NCI-H2227 (cell line): ENCODE measurements at regions not wholly inside any gene's neighbourhood (a gene's known extent, or its start where the extent isn't known, plus 50 kb on each side); places are given as distances from the start of the nearest gene placed in this dataset.

Experiments
- DNase-seq: peaks from one replicate; lab custom pipeline; 2025; ENCODE audit not compliant: unreplicated experiment; lab: John Stamatoyannopoulos, UW

DNA sequence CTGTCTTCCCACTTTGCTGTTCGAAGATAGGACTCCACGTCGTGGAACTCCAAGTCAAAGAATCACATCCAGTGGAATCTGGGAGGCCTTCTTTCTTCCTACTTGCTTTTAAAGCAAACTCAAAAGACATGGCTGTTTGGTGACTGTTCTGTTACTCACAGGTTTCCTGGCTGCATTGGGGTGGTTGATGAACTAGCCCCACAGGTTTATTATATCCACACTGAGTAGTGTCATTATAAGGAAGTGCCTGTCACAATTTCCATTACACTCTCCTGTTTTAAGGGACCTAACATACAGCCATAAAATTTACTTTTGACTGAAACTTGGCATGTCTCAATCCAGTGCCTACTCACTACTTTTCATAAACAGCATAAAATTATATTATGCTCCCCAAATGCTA is 287.3 kb upstream of the SP4 start:
- DNase-seq: no peak

DNA sequence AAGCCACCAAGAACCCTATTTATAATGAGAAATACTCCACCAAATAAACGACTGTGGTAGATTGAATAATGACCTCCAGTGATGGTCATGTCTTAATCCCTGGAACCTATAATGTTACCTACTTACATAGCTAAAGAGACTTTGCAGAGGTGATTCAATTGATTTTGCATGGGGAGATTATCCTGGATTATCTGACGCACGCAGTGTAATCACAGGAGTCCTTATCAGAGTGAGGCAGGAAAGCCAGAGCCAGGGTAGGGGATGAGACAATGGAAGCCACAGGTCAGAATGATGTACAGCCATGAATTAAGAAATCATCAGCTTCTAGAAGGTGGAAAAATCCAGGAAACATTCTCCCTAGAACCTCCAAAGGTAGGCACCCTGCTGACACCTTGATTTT is 286.4 kb upstream of the SP4 start:
- DNase-seq: no peak

GRCh38 chr7:21142081-21142480 is 285.8 kb upstream of the SP4 start:
- no peak for DNase-seq

GRCh38 chr7:21146642-21147423 is 281.1 kb upstream of the SP4 start:
- DNase-seq: peak; percentile 12

GRCh38 chr7:21149809-21150208 is 278.1 kb upstream of the SP4 start:
- DNase-seq: peak; percentile 80

GRCh38 chr7:21154614-21155013 is 273.3 kb upstream of the SP4 start:
- DNase-seq: no peak

DNA sequence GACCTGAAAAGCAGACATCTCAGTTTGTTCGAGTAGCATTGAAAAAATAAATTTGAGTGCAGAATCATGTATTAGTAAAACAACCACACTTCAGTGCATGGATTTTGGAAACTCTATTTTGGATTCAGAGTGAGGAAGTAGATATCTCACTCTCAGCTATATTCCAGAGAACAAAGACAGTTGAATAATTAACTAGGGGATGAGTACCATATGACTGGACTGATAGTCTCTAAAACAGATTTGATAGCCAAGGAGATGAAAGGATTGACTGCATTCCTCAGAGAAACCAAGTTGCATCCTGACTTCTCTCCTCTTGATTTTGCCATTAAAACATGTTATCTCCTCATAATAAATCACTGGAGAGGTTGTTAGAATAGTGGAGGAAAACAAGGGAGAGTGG is 268.4 kb upstream of the SP4 start:
- DNase-seq: no peak

DNA sequence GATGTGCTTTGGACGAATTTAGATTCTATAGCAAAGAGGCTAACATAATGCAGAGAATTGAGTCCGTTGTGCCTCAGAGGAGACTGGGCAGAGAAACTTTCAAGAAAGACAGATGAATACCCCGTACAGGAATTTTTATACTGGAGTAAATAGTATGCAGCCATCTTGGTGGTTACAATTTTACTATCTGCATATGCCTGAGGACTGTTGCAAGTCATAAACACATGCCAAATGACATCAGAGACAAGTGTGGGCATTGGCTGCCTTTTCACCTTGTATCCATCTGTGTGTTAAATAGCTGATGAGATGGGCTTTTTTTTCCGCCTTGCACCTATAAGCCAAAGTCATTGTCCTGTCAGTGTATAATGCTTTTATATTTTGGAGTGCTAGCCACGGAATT is 267.5 kb upstream of the SP4 start:
- no peak for DNase-seq

DNA sequence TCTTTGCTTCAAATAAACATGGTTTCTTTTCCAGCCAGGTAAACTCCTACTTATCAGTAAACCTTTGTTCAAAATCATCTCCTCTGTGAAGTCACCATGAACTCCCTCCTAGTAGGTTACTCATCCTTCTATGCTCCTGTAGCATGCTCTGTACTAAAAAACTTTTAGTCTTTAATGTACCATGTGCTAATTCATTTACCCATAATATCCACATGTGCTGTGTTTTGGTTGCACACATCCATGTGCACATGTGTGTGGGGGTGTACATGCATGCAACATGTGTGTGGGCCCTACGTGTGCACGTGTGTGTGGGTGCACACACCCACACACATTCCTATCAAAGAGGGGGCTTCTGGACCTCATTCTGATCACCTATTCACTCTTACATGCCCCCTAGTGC is 259.9 kb upstream of the SP4 start:
- DNase-seq: no peak

GRCh38 chr7:21169667-21170580 is 258.0 kb upstream of the SP4 start:
- DNase-seq: peak; percentile 80

GRCh38 chr7:21172800-21173199 is 255.1 kb upstream of the SP4 start:
- peak; percentile 43 for DNase-seq

DNA sequence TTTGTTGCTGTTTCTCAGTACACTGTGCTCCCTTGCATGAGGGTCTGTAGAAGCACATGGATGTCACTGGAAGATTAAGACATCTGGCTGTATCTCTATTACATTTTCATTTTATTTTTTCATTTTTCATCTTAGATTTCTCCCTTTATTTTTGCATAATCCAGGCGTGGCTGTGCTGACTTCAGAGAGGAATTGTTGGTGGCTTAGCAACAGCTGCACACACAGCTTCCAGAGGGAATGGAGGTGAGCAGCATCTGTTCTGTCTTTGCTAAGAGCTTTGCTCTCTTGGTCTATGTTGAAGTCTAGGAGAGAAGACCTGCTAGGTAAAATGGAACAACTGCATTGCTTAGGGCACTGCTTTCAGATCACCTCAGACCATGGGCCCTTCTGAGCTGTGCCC is 254.4 kb upstream of the SP4 start:
- no peak for DNase-seq

GRCh38 chr7:21175714-21176113 is 252.2 kb upstream of the SP4 start:
- DNase-seq: no peak

DNA sequence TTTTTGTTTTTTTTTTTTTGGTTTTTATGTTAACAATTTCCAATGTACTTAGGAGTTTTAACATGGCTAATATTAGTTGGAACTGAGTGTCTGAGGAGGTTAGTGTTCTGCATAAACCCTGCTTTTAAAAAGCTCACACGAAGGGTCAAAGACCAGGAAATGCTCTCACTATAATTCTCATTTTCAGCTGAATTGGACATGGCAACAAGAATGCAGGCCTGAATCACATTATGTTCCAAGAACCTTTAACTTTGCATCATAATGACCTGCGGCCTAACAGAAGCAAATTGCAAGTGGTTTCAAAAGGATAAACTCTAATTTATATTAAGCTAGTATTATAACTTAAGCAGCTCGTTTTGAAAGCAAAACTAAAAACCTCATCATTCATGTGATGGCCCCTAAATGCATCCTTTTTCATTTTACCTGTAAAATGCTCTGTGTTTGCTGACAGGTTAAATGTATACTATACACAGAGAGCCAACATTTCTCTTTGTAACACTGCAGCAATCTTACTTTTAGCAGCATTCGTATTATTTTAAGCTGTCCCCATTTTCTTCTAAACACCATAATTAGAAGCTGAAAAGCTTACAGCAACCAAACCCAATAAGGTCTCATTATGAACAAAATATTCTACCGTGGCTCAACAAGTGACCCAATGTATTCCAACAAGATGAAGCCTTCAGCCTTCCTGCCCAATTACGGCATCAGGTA is 242.8 kb upstream of the SP4 start:
- no peak for DNase-seq

- DNase-seq: peak; percentile 20
Observed at GRCh38 chr7:21185653-21186265, 242.1 kb upstream of the SP4 start.

DNA sequence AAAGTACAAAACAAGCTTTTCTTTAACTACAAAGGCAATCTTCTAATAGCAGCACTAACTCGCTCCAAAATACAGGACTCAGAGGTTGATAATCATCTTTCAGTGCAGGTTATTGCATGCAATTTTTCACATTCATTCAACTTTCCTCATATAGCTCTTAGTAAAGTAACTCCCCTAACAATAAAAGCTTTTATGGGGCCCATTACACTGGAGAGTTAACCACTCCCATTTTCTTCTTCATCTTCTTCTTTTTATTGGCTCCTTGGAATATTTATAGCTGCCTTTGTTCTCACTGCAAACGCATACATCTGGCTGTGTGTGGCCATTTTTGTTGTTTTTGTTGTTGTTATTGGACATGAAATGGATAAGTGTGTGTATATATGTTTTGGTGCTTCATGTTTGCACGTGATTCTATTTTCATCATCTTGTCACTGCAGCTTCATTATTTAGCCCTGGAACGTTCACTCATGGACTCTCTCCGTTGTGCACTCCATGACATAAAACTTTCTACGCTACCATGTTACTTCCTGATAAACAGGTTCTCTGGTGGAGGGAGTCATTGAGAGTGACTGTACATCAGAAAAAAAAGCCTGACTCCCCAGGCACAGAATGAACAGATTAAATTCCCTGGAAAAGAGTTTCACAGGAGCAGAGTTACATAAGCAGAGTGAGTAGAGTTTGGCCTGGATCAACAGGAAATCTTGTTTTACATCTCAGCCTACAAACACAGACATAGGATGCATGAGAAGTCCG is 236.4 kb upstream of the SP4 start:
- peak; percentile 49 for DNase-seq

DNA sequence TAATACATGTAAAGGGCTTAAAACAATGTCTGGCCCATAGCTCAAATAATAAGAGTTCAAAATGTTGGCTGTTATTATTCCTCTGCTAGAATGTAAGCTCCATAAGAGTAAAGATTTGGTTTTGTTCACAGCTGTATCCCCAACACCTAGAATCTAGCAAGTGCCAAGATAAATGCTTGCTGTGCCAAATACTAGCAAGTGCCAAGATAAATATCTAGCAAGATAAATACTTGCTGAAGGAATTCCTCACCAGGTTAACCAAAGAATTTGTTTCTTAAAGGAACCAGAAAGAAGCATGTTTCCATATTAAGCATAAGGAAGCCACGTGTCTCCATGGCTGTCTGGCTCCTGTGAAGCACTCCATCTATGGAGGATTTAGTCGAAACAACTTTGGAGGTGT is 235.2 kb upstream of the SP4 start:
- no peak for DNase-seq

DNA sequence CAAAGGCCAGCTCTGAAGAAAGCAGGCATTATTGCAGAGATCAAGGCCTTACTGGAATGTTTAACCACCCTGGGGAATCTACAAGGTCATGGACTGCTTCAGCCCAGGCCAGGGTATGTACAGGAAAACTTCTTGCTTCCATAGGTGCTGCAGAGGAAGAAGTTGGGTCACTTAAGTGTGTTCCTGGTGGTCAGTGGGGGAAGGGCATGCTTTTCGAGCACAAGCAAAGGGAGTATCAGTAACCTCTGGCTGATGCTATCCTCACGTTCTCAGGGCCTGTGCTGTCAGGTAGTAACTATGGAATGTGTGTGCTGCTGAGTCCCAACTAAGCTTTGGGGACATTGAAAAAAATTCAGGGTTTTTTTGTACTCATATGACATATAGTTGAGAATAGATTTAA is 234.0 kb upstream of the SP4 start:
- no peak for DNase-seq

GRCh38 chr7:21194936-21195335 is 232.9 kb upstream of the SP4 start:
- no peak for DNase-seq

DNA sequence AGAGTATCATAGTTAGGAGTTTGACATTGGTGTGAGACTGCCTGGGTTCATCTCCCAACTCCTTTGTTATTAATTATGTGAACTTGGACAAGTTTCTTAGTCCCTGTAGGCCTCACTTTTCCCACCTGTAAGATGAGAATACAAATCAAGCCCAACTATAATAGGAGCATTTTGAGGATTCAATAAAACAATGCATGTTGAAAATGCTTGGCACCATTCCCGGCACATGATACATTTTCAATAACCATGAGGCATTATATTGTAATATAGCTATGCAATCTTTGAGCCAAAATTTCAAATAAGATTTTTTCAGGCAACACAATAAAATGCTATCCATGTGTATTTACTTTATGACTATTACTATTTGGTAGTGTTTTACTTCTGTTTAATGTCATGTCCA is 229.0 kb upstream of the SP4 start:
- no peak for DNase-seq

- peak; percentile 89 for DNase-seq
Observed at GRCh38 chr7:21200503-21200902, 227.4 kb upstream of the SP4 start.
